Body of pancreas (tissue), 4 donors: ENCODE measurements at regions not wholly inside any gene's neighbourhood (a gene's known extent, or its start where the extent isn't known, plus 50 kb on each side); places are given as distances from the start of the nearest gene placed in this dataset.

Experiments used
- ATAC-seq: fragments of 150-250 bp; one replicate; pipeline ENCODE4 v1.9.1; 2016
- DNase-seq, 4 donors: peaks; one replicate each; pipeline ENCODE4 v3.0.0-alpha.2; 2019
- H3K27ac ChIP-seq, 4 donors: fragments of 200-600 bp; sonication (generic); 1 replicate in 3 of 4; 2 replicates in 1 of 4; pipeline versions ENCODE4 v1.5.1 to v1.6.1; 2016 to 2019; ENCODE audit warnings: mild to moderate bottlenecking in 1 of 4, mixed read lengths in 1 of 4, moderate library complexity in 1 of 4
- H3K27me3 ChIP-seq, 2 donors: fragments of 200-600 bp; sonication (generic); one replicate each; pipeline ENCODE4 v1.6.0; 2016; ENCODE audit warnings: mild to moderate bottlenecking in 1 of 2
- H3K36me3 ChIP-seq, 2 donors: fragments of 200-600 bp; sonication (generic); replicated peaks in 1 of 2; 2 replicates each; pipeline ENCODE4 v1.5.1; 2016; ENCODE audit warnings: low read depth in 2 of 2; ENCODE audit not compliant: insufficient read depth in 1 of 2
- H3K4me1 ChIP-seq: fragments of 200-600 bp; sonication (generic); one replicate; pipeline ENCODE4 v1.6.0; 2016
- H3K4me3 ChIP-seq, 2 donors: fragments of 200-600 bp; sonication (generic); 1 replicate in 1 of 2; 2 replicates in 1 of 2; pipeline ENCODE4 v1.5.1; 2016 to 2019
- H3K9me3 ChIP-seq, 3 donors: fragments of 200-600 bp; sonication (generic); 1 replicate in 2 of 3; 2 replicates in 1 of 3; pipeline ENCODE4 v1.5.1; 2016
- CTCF ChIP-seq, 7 experiments: fragments of 450-650 bp in 4 of 7; fragments of 200-600 bp in 3 of 7; sonication (generic) in 3 of 7; IDR thresholded peaks; one replicate each; pipeline ENCODE4 v1.5.1; 2016 to 2019; ENCODE audit warnings: antibody characterized with exemption in 7 of 7
- POLR2A ChIP-seq, 3 donors: fragments of 450-650 bp; IDR thresholded peaks; one replicate each; pipeline ENCODE4 v1.6.1; 2016; ENCODE audit warnings: antibody characterized with exemption in 3 of 3, mild to moderate bottlenecking in 2 of 3
- WGBS, 2 donors: methylation state at CpG; one replicate each; pipeline ENCODE4 v1.1.5; 2017; 5-methylcytosine and 5-hydroxymethylcytosine counted together
- intact Hi-C: fragments of 100-400 bp; cut with DNase I; formaldehyde crosslinking; loops from one replicate; pipeline ENCODE4 v1.15.1; 2023

- Histone ChIP-seq H3K27ac (no peak overlapping the region), H3K9me3 (no peaks in the 10 kb centered on the region), H3K4me1 (no peaks in the 10 kb centered on the region), H3K4me3 (no peak overlapping the region), H3K27me3 (peaks cover 0 to 7% of the 10 kb centered on the region in 2 donors), H3K36me3 (no peaks in the 10 kb centered on the region)
- TF ChIP-seq POLR2A (IDR thresholded peaks at IDR 0.05) (no peak), CTCF (IDR thresholded peaks at IDR 0.05) (no peak)
- ATAC-seq (no peak), DNase-seq (no peak)
- 75 to 77% methylated on average over 8 of the region's 8 CpGs for WGBS, 2 donors
- intact Hi-C loops, result no loop called here
These were observed 372.3 kb upstream of the ZFHX3 start for GRCh38 chr16:73420244-73420643.

GRCh38 chr16:73418691-73419090 lies 370.8 kb upstream of the ZFHX3 start:
- H3K4me1 ChIP-seq, result no peaks in the 10 kb centered on the region
- H3K4me3 ChIP-seq, result no peak overlapping the region
- 17 to 29% methylated on average over 6 of the region's 6 CpGs for WGBS, 2 donors
- ATAC-seq, result no peak
- intact Hi-C loops, result no loop called here
- no peaks in the 10 kb centered on the region for H3K36me3 ChIP-seq
- TF ChIP-seq CTCF (IDR thresholded peaks at IDR 0.05) (no peak), POLR2A (IDR thresholded peaks at IDR 0.05) (no peak)
- no peak for DNase-seq
- H3K27me3 ChIP-seq, result peaks cover 0 to 7% of the 10 kb centered on the region in 2 donors
- H3K27ac ChIP-seq, result no peak overlapping the region
- H3K9me3 ChIP-seq, result no peaks in the 10 kb centered on the region

GRCh38 chr16:73418051-73418450 lies 370.1 kb upstream of the ZFHX3 start:
- TF ChIP-seq CTCF (IDR thresholded peaks at IDR 0.05) (no peak), POLR2A (IDR thresholded peaks at IDR 0.05) (no peak)
- DNase-seq, result no peak
- no peak overlapping the region for H3K4me3 ChIP-seq

GRCh38 chr16:73415286-73415685 lies 367.4 kb upstream of the ZFHX3 start:
- Histone ChIP-seq H3K27ac (no peak overlapping the region), H3K4me1 (no peaks in the 10 kb centered on the region), H3K27me3 (no peaks in the 10 kb centered on the region), H3K9me3 (no peaks in the 10 kb centered on the region), H3K4me3 (no peak overlapping the region), H3K36me3 (no peaks in the 10 kb centered on the region)
- 42 to 58% methylated on average over 1 of the region's 1 CpG for WGBS, 2 donors
- ATAC-seq, result no peak
- intact Hi-C loops, result no loop called here
- TF ChIP-seq CTCF (IDR thresholded peaks at IDR 0.05) (no peak), POLR2A (IDR thresholded peaks at IDR 0.05) (no peak)
- DNase-seq, result no peak

More at GRCh38 chr16:73418051-73418450, 370.1 kb upstream of the ZFHX3 start:
- 58 to 75% methylated on average over 8 of the region's 8 CpGs for WGBS, 2 donors
- Histone ChIP-seq H3K4me1 (no peaks in the 10 kb centered on the region), H3K36me3 (no peaks in the 10 kb centered on the region), H3K27ac (no peak overlapping the region), H3K27me3 (peaks cover 0 to 7% of the 10 kb centered on the region in 2 donors), H3K9me3 (no peaks in the 10 kb centered on the region)
- intact Hi-C loops, result no loop called here
- ATAC-seq, result no peak

GRCh38 chr16:73414638-73415037 lies 366.7 kb upstream of the ZFHX3 start:
- H3K36me3 ChIP-seq, result no peaks in the 10 kb centered on the region
- no peaks in the 10 kb centered on the region for H3K27me3 ChIP-seq
- TF ChIP-seq POLR2A (IDR thresholded peaks at IDR 0.05) (no peak), CTCF (IDR thresholded peaks at IDR 0.05) (no peak)
- no peaks in the 10 kb centered on the region for H3K9me3 ChIP-seq
- H3K4me1 ChIP-seq, result no peaks in the 10 kb centered on the region
- ATAC-seq, result no peak
- no peak for DNase-seq
- H3K4me3 ChIP-seq, result no peak overlapping the region
- intact Hi-C loops, result no loop called here
- WGBS, 2 donors, result 54 to 65% methylated on average over 5 of the region's 5 CpGs
- no peak overlapping the region for H3K27ac ChIP-seq
